ENCODE measurements at regions not wholly inside any gene's neighbourhood (a gene's known extent, or its start where the extent isn't known, plus 50 kb on each side); places are given as distances from the start of the nearest gene placed in this dataset.

- TF ChIP-seq CTCF (IDR thresholded peaks at IDR 0.05) (no peak), POLR2A (IDR thresholded peaks at IDR 0.05) (no peak)
Observed at GRCh38 chr11:96704847-96705246, 315.0 kb downstream of the JRKL start.

Measured in breast epithelium (tissue), 3 donors.